Upper lobe of left lung (tissue), 6 donors: ENCODE measurements at regions not wholly inside any gene's neighbourhood (a gene's known extent, or its start where the extent isn't known, plus 50 kb on each side); places are given as distances from the start of the nearest gene placed in this dataset.

ENCODE experiments used
- ATAC-seq, 2 donors: fragments of 200-7000 bp; cut with Tn5 transposase; one replicate each; pipeline ENCODE4 v1.9.1; 2022; ENCODE audit warnings: mild to moderate bottlenecking in 2 of 2, moderate library complexity in 2 of 2; ENCODE audit not compliant: low FRiP score in 2 of 2
- DNase-seq, 2 donors: peaks; one replicate each; pipeline ENCODE4 v3.0.0-alpha.2; 2019 to 2020
- H3K27ac ChIP-seq, 4 donors: fragments of 200-600 bp; sonication (generic); one replicate each; pipeline ENCODE4 v1.5.1; 2016 to 2019
- H3K27me3 ChIP-seq, 4 donors: fragments of 200-600 bp; sonication (generic); one replicate each; pipeline ENCODE4 v1.5.1; 2017 to 2019
- H3K36me3 ChIP-seq, 4 donors: fragments of 200-600 bp; sonication (generic); one replicate each; pipeline ENCODE4 v1.5.1; 2016 to 2019
- H3K4me1 ChIP-seq, 4 donors: fragments of 200-600 bp; sonication (generic); one replicate each; pipeline ENCODE4 v1.5.1; 2018 to 2019
- H3K4me3 ChIP-seq, 4 donors: fragments of 200-600 bp; sonication (generic); one replicate each; pipeline ENCODE4 v1.5.1; 2017 to 2019; ENCODE audit warnings: mild to moderate bottlenecking in 2 of 4, moderate library complexity in 1 of 4
- H3K9me3 ChIP-seq, 4 donors: fragments of 200-600 bp; sonication (generic); one replicate each; pipeline ENCODE4 v1.5.1; 2018 to 2019
- EP300 ChIP-seq, 4 donors: sonication (generic); formaldehyde crosslinking; IDR thresholded peaks; one replicate each; pipeline ENCODE4 v1.5.1; 2017; ENCODE audit warnings: antibody characterized with exemption in 4 of 4, control low read depth in 2 of 4
- POLR2A ChIP-seq, 4 donors: fragments of 450-650 bp; IDR thresholded peaks; one replicate each; pipeline ENCODE4 v1.5.1; 2016 to 2017; ENCODE audit warnings: antibody characterized with exemption in 4 of 4, mild to moderate bottlenecking in 2 of 4
- POLR2AphosphoS5 ChIP-seq, 2 donors: sonication (generic); formaldehyde crosslinking; IDR thresholded peaks; one replicate each; pipeline ENCODE4 v1.5.1; 2017; ENCODE audit warnings: antibody characterized with exemption in 2 of 2
- WGBS, 2 donors: methylation state at CpG; one replicate each; pipeline ENCODE4 v1.1.5; 2017 to 2018; 5-methylcytosine and 5-hydroxymethylcytosine counted together
- TF ChIP-seq, protein P1 (sequence below), 6 experiments: fragments of 450-650 bp in 4 of 6; fragments of 200-600 bp in 2 of 6; sonication (generic) in 2 of 6; IDR thresholded peaks; one replicate each; pipeline ENCODE4 v1.5.1; 2016 to 2019; ENCODE audit warnings: antibody characterized with exemption in 6 of 6
- donor health status: DM: no; HTN: no; CAD: no; lungs with moderate emphysema.
- donor health status: DM: no; HTN: yes; CAD: no; lungs with severe emphysema.

DNA sequence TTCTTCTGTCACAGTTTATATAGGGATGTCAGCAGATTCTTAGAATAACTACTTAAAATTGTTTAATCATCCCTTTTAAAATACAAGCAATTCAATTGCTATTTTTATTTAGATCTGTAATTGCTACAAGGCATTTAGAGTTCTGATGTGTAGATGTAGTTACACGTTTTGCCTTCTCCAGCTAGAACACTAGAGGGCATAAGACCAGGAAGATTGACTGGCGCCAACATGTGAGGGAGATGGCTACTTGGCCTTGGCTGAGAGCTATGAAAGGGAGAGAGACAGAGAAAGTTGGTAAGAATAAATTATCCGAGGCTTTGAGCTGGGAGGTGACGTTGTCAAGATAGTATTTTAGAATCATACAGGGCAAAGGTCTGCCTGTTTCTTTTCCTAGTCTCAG lies 563.7 kb upstream of the PRKX start:
- no peak overlapping the region for H3K27ac ChIP-seq
- 67 to 77% methylated on average over 4 of the region's 4 CpGs for WGBS, 2 donors
- H3K9me3 ChIP-seq: no peaks in the 10 kb centered on the region
- DNase-seq: no peak
- no peak for ATAC-seq
- H3K36me3 ChIP-seq: no peaks in the 10 kb centered on the region
- H3K27me3 ChIP-seq: no peaks in the 10 kb centered on the region
- no peak overlapping the region for H3K4me3 ChIP-seq
- TF ChIP-seq, protein P1, sequence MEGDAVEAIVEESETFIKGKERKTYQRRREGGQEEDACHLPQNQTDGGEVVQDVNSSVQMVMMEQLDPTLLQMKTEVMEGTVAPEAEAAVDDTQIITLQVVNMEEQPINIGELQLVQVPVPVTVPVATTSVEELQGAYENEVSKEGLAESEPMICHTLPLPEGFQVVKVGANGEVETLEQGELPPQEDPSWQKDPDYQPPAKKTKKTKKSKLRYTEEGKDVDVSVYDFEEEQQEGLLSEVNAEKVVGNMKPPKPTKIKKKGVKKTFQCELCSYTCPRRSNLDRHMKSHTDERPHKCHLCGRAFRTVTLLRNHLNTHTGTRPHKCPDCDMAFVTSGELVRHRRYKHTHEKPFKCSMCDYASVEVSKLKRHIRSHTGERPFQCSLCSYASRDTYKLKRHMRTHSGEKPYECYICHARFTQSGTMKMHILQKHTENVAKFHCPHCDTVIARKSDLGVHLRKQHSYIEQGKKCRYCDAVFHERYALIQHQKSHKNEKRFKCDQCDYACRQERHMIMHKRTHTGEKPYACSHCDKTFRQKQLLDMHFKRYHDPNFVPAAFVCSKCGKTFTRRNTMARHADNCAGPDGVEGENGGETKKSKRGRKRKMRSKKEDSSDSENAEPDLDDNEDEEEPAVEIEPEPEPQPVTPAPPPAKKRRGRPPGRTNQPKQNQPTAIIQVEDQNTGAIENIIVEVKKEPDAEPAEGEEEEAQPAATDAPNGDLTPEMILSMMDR (IDR thresholded peaks at IDR 0.05): no peak
- no peak for TF ChIP-seq EP300 (IDR thresholded peaks at IDR 0.05)
- TF ChIP-seq POLR2A (IDR thresholded peaks at IDR 0.05): no peak
- TF ChIP-seq POLR2AphosphoS5 (IDR thresholded peaks at IDR 0.05): no peak
- no peaks in the 10 kb centered on the region for H3K4me1 ChIP-seq

DNA sequence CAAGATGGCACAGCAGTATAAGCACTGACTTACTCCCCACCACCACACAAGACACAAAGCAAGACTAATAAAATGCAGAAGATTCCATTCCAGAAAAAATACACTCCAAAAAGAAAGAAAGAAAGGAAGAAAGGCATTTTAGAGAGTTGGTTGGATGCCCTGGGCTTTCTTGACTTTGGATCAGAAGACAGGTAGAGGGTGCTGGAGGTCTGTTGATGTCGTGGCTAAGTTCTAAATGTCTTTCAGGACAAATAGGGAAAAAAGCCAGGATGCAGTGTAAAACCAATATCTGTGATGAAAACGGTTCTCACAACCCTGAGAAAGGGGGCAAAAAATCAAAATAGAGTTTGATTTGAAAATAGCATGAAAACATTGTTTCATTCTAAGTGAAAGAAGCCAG lies 555.2 kb upstream of the PRKX start:
- Histone ChIP-seq H3K4me1 (no peaks in the 10 kb centered on the region), H3K4me3 (no peak overlapping the region), H3K9me3 (no peaks in the 10 kb centered on the region), H3K36me3 (no peaks in the 10 kb centered on the region), H3K27ac (no peak overlapping the region), H3K27me3 (no peaks in the 10 kb centered on the region)
- 21 to 40% methylated on average over 2 of the region's 2 CpGs for WGBS, 2 donors
- no peak for DNase-seq
- ATAC-seq: no peak
- no peak for TF ChIP-seq POLR2AphosphoS5 (IDR thresholded peaks at IDR 0.05)
- no peak for TF ChIP-seq EP300 (IDR thresholded peaks at IDR 0.05)
- no peak for TF ChIP-seq POLR2A (IDR thresholded peaks at IDR 0.05)
- TF ChIP-seq, protein P1 (IDR thresholded peaks at IDR 0.05): no peak

- Histone ChIP-seq H3K4me3 (no peak overlapping the region), H3K27ac (no peak overlapping the region), H3K4me1 (no peaks in the 10 kb centered on the region), H3K36me3 (no peaks in the 10 kb centered on the region), H3K27me3 (no peaks in the 10 kb centered on the region), H3K9me3 (no peaks in the 10 kb centered on the region)
- ATAC-seq (no peak), DNase-seq (no peak)
- TF ChIP-seq POLR2AphosphoS5 (IDR thresholded peaks at IDR 0.05) (no peak), POLR2A (IDR thresholded peaks at IDR 0.05) (no peak), EP300 (IDR thresholded peaks at IDR 0.05) (no peak)
- TF ChIP-seq, protein P1 (IDR thresholded peaks at IDR 0.05): no peak
- WGBS, 2 donors: 74 to 84% methylated on average over 4 of the region's 4 CpGs
These were observed 551.6 kb upstream of the PRKX start for GRCh38 chrX:4265036-4265435.

DNA sequence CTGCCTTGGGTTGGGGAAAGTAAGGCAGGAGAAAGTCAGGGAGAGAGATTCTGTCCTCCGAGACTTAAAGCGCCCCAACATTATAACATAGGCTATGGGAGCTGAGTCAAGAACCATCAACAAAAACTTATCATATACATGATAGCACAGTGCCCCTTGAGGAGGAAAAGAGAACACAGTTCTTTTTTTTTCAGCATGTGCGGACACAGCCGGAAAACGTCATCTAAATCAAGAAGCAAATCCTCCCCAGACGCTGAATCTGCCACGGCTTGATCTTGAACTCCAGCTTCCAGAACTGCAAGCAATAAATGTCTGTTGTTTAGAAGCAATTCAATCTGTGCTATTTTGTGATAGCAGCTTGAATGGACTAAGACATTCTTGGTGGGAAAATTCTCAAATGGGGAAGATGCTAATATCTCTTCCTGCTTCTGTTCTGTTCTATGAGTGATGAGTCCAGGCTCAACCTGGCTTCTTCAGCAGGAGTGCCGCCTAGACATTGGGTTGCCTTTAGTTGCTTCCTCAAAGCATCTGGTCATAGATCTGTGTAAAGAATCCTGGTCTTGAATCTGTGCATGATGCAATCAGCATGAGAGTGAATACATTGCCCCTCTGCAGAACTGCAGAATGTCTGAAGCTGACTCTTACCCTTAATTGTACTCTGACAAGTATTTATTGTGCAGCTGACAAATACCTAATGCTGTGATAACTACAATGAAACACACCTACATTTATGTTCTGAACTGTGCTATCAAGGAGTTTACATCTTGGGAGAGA lies 549.8 kb upstream of the PRKX start:
- WGBS, 2 donors: 32 to 45% methylated on average over 7 to 8 of the region's 8 CpGs
- TF ChIP-seq POLR2A (IDR thresholded peaks at IDR 0.05) (no peak), POLR2AphosphoS5 (IDR thresholded peaks at IDR 0.05) (no peak), EP300 (IDR thresholded peaks at IDR 0.05) (no peak)
- TF ChIP-seq, protein P1 (IDR thresholded peaks at IDR 0.05): no peak
- ATAC-seq: no peak
- no peak overlapping the region for H3K4me3 ChIP-seq
- no peaks in the 10 kb centered on the region for H3K27me3 ChIP-seq
- no peaks in the 10 kb centered on the region for H3K9me3 ChIP-seq
- no peaks in the 10 kb centered on the region for H3K4me1 ChIP-seq
- DNase-seq: no peak
- no peak overlapping the region for H3K27ac ChIP-seq
- H3K36me3 ChIP-seq: no peaks in the 10 kb centered on the region

DNA sequence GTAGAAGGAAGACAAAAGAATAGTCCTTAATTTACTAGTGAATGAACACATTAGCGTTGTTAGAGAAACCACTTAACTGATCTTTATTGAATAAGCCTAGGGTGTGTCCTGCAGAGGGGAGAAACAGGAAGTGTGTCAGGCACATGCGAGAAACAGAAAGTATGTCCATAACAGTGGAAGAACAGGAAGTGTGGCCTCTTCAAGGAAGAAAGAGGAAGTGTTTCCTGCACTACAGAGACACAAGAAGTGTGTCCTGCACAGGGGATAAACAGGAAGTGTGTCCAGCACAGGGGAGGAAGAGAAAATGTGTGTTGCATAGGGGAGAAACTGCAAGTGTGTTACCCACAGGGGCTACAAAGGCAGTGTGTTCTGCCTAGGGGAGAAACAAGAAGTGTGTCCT lies 539.6 kb upstream of the PRKX start:
- Histone ChIP-seq H3K4me1 (no peaks in the 10 kb centered on the region), H3K27ac (no peak overlapping the region), H3K4me3 (no peak overlapping the region), H3K36me3 (no peaks in the 10 kb centered on the region), H3K9me3 (no peaks in the 10 kb centered on the region), H3K27me3 (no peaks in the 10 kb centered on the region)
- ATAC-seq (no peak), DNase-seq (no peak)
- 22 to 32% methylated on average over 2 of the region's 2 CpGs for WGBS, 2 donors
- TF ChIP-seq POLR2AphosphoS5 (IDR thresholded peaks at IDR 0.05): no peak
- TF ChIP-seq, protein P1 (IDR thresholded peaks at IDR 0.05): no peak
- TF ChIP-seq EP300 (IDR thresholded peaks at IDR 0.05): no peak
- no peak for TF ChIP-seq POLR2A (IDR thresholded peaks at IDR 0.05)
